ENCODE measurements at regions not wholly inside any gene's neighbourhood (a gene's known extent, or its start where the extent isn't known, plus 50 kb on each side); places are given as distances from the start of the nearest gene placed in this dataset.

DNA sequence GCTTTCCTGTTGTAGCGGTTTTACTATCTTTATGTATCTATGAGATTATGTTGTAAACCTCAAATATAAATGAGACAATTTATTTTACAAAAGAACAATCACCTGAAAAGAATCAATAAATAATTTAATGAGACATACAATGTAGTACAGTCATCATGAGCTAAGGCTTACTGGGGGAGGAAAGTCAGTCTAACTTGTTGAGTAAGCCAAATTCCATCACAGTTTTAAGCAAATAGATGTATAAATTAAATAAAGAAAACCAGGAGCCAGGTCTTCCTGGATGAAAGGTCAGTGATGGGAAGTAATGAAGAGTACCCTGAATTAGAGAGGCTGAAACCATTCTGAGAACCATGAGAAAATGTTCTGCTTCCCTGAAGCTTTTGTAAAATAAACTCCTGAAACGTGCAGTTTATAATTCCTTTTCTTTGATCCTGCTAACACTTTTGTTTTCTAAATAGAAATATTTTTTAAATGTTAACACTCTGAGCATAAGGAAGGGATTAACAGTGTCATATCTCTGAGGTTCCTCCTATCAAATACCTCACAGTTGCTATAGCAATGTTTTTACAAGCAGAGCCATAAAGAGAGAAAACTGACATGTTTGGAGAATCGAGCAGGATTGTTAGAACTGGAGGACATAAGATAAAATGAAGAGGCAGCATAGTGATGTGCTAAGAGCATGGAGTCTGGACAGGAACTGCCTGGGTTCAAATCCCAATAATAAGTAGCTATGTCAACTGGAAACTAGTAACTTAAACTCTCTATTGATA is 444.9 kb upstream of the FOXG1 start:
- no peak overlapping the region for H3K4me3 ChIP-seq
- intact Hi-C loops (cut with DNase I): no loop called here
- no peaks in the 10 kb centered on the region for H3K9me3 ChIP-seq
- DNase-seq (no peak), ATAC-seq (no peak)
- TF ChIP-seq, protein P1, sequence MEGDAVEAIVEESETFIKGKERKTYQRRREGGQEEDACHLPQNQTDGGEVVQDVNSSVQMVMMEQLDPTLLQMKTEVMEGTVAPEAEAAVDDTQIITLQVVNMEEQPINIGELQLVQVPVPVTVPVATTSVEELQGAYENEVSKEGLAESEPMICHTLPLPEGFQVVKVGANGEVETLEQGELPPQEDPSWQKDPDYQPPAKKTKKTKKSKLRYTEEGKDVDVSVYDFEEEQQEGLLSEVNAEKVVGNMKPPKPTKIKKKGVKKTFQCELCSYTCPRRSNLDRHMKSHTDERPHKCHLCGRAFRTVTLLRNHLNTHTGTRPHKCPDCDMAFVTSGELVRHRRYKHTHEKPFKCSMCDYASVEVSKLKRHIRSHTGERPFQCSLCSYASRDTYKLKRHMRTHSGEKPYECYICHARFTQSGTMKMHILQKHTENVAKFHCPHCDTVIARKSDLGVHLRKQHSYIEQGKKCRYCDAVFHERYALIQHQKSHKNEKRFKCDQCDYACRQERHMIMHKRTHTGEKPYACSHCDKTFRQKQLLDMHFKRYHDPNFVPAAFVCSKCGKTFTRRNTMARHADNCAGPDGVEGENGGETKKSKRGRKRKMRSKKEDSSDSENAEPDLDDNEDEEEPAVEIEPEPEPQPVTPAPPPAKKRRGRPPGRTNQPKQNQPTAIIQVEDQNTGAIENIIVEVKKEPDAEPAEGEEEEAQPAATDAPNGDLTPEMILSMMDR (IDR thresholded peaks at IDR 0.05): no peak
- no peaks in the 10 kb centered on the region for H3K4me1 ChIP-seq
- no peaks in the 10 kb centered on the region for H3K27me3 ChIP-seq (ENCODE audit: low read depth)
- no peak overlapping the region for H3K27ac ChIP-seq
- no peaks in the 10 kb centered on the region for H3K36me3 ChIP-seq

DNA sequence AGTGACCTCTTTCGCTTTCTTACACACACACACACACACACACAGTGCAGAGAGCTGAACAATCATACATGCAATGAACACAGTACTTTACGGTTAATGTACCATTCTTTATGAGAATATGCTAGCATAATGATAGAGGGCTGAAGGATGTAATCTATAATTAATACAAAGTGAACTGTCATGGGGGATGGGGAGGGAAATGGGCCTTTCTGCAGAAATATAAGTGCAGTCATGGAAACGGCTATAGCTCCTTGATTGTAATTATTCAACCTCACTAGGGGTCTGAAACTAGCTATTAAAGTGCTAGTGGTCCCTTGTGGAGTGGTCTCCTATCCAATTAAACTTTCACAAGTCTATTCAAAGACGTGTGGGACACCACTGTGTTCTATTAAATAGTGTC is 443.2 kb upstream of the FOXG1 start:
- no peaks in the 10 kb centered on the region for H3K27me3 ChIP-seq (ENCODE audit: low read depth)
- no peak overlapping the region for H3K4me3 ChIP-seq
- no peaks in the 10 kb centered on the region for H3K4me1 ChIP-seq
- intact Hi-C loops (cut with DNase I): no loop called here
- TF ChIP-seq, protein P1 (IDR thresholded peaks at IDR 0.05): no peak
- ATAC-seq (no peak), DNase-seq (no peak)
- no peaks in the 10 kb centered on the region for H3K9me3 ChIP-seq
- no peak overlapping the region for H3K27ac ChIP-seq
- no peaks in the 10 kb centered on the region for H3K36me3 ChIP-seq

DNA sequence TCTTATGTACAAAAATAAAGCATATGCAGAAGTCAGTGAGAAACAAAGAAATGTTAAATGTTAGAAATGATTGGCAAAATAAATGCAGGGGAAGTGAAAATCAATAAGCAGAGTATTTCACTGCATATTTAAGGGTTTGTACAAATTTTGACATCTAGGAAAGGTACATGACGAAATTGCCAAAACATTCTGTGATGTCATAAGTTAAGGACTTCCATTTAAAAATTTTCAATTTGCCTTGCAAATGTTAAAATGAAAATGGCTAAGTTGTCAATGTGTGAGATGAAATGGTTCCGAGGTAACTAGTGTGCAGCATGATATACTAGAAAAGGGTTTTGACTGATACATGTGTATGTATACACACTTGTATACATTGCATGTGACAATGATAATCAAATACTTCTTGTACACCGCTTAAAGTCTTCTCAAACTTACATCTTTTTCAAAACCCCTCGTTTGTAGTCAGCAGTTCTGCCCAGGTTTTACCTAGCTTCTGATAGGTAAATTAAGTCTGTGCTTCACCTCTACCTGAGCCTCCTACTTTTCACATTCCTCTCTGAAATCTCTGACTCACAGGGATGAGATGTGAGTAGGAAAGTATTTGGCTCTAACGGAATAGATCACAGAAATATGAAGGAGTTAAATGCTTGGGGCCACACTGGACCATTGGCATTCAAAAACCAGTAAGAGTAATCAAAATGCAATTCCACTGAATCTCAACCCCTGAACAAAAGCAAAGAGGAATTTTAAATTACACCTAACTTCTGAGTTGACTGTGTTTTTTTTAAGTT is 442.4 kb upstream of the FOXG1 start:
- no peak overlapping the region for H3K4me3 ChIP-seq
- H3K4me1 ChIP-seq: no peaks in the 10 kb centered on the region
- intact Hi-C loops (cut with DNase I): no loop called here
- ATAC-seq: no peak
- no peak overlapping the region for H3K27ac ChIP-seq
- H3K27me3 ChIP-seq (ENCODE audit: low read depth): no peaks in the 10 kb centered on the region
- no peak for DNase-seq
- TF ChIP-seq, protein P1 (IDR thresholded peaks at IDR 0.05): no peak
- no peaks in the 10 kb centered on the region for H3K9me3 ChIP-seq
- H3K36me3 ChIP-seq: no peaks in the 10 kb centered on the region

DNA sequence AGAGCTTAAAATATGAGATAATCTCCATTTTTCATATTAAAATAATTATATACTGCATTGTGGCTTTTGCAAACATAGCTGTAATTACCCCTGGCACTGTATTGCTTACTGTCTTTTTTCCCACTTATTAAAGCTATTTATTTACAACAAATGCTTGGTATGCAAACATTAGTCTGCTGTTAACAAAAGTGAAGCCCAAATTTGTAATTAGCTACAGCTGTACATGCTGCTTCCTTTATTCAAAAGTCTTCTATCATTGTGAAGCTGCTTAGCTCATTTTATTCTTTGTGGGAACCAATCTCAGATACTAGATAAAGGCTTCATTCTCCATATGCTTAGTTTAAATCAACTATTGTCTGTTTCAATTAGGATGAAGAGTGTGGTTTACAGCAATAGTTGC is 425.8 kb upstream of the FOXG1 start:
- H3K4me1 ChIP-seq: no peaks in the 10 kb centered on the region
- no peaks in the 10 kb centered on the region for H3K27me3 ChIP-seq (ENCODE audit: low read depth)
- H3K4me3 ChIP-seq: no peak overlapping the region
- no peaks in the 10 kb centered on the region for H3K9me3 ChIP-seq
- TF ChIP-seq, protein P1 (IDR thresholded peaks at IDR 0.05): no peak
- H3K36me3 ChIP-seq: no peaks in the 10 kb centered on the region
- DNase-seq (no peak), ATAC-seq (no peak)
- H3K27ac ChIP-seq: no peak overlapping the region
- intact Hi-C loops (cut with DNase I): no loop called here

DNA sequence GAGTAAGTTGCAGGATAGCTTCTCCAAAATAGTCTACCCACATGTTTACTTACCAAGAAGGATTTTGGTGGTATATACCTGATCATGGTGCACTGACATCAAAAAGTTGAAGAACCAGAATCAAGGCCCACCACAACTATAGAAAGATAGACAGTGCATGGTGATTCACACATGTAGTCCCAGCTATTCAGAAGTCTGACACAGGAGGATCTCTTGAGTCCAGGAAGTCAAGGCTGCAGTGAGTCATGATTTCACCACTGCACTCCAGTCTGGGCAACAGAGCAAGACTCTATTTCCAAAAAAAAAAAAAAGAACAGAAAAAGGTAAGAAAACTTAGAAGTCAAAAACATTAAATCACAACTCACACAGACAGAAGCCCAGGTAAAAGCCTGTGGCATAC is 422.2 kb upstream of the FOXG1 start:
- TF ChIP-seq, protein P1 (IDR thresholded peaks at IDR 0.05): no peak
- no peaks in the 10 kb centered on the region for H3K36me3 ChIP-seq
- H3K27me3 ChIP-seq (ENCODE audit: low read depth): no peaks in the 10 kb centered on the region
- ATAC-seq: no peak
- intact Hi-C loops (cut with DNase I): no loop called here
- DNase-seq: no peak
- no peaks in the 10 kb centered on the region for H3K4me1 ChIP-seq
- H3K9me3 ChIP-seq: no peaks in the 10 kb centered on the region
- H3K27ac ChIP-seq: no peak overlapping the region
- no peak overlapping the region for H3K4me3 ChIP-seq
